ENCODE measurements at regions not wholly inside any gene's neighbourhood (a gene's known extent, or its start where the extent isn't known, plus 50 kb on each side); places are given as distances from the start of the nearest gene placed in this dataset.

GRCh38 chr9:18397076-18397475, 76.9 kb upstream of the ADAMTSL1 start (continued):
- TF ChIP-seq REST (IDR thresholded peaks at IDR 0.05; ENCODE audit: borderline replicate concordance) (no peak), REST (CRISPR knock-in tag; IDR thresholded peaks at IDR 0.05; ENCODE audit: low read depth) (no peak), ARNT (IDR thresholded peaks at IDR 0.05) (no peak), ZZZ3 (IDR thresholded peaks at IDR 0.05) (no peak)
- TF ChIP-seq, protein P1, sequence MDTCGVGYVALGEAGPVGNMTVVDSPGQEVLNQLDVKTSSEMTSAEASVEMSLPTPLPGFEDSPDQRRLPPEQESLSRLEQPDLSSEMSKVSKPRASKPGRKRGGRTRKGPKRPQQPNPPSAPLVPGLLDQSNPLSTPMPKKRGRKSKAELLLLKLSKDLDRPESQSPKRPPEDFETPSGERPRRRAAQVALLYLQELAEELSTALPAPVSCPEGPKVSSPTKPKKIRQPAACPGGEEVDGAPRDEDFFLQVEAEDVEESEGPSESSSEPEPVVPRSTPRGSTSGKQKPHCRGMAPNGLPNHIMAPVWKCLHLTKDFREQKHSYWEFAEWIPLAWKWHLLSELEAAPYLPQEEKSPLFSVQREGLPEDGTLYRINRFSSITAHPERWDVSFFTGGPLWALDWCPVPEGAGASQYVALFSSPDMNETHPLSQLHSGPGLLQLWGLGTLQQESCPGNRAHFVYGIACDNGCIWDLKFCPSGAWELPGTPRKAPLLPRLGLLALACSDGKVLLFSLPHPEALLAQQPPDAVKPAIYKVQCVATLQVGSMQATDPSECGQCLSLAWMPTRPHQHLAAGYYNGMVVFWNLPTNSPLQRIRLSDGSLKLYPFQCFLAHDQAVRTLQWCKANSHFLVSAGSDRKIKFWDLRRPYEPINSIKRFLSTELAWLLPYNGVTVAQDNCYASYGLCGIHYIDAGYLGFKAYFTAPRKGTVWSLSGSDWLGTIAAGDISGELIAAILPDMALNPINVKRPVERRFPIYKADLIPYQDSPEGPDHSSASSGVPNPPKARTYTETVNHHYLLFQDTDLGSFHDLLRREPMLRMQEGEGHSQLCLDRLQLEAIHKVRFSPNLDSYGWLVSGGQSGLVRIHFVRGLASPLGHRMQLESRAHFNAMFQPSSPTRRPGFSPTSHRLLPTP (IDR thresholded peaks at IDR 0.05; ENCODE audit: borderline replicate concordance, extremely low read depth, insufficient read length) = no peak

All from K562 (cell line).